ENCODE measurements at regions not wholly inside any gene's neighbourhood (a gene's known extent, or its start where the extent isn't known, plus 50 kb on each side); places are given as distances from the start of the nearest gene placed in this dataset.

DNA sequence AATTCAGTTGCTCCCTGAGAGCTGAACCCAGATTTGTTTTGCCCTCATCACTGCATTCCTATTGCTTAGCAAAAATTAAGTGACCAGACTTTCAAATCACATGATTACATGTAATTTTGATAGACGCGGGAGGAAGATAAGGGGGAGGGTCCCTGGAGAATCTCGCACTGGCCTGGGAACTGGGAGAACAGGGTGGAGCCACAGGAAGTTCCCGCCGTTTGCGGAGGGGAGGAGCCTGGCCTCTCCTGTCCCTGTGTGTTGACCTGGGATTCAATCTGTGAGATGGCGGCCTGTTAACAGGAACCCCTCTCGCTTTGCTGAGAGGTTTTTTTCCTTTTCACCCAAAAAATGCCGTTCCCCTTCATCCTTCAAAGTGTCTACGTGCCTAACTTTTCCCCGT, 142.9 kb upstream of the OR13F1 start (continued):
- TF ChIP-seq, protein P1, sequence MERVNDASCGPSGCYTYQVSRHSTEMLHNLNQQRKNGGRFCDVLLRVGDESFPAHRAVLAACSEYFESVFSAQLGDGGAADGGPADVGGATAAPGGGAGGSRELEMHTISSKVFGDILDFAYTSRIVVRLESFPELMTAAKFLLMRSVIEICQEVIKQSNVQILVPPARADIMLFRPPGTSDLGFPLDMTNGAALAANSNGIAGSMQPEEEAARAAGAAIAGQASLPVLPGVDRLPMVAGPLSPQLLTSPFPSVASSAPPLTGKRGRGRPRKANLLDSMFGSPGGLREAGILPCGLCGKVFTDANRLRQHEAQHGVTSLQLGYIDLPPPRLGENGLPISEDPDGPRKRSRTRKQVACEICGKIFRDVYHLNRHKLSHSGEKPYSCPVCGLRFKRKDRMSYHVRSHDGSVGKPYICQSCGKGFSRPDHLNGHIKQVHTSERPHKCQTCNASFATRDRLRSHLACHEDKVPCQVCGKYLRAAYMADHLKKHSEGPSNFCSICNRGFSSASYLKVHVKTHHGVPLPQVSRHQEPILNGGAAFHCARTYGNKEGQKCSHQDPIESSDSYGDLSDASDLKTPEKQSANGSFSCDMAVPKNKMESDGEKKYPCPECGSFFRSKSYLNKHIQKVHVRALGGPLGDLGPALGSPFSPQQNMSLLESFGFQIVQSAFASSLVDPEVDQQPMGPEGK (CRISPR knock-in tag; IDR thresholded peaks at IDR 0.05) = no peak
- TF ChIP-seq TERF1 (CRISPR knock-in tag; IDR thresholded peaks at IDR 0.05) = no peak
- no peak for TF ChIP-seq ZNF441 (CRISPR knock-in tag; IDR thresholded peaks at IDR 0.05; ENCODE audit: borderline replicate concordance)
- no peak for TF ChIP-seq PITX1 (CRISPR knock-in tag; IDR thresholded peaks at IDR 0.05)
- TF ChIP-seq TCF7L2 (IDR thresholded peaks at IDR 0.05; ENCODE audit: low read depth, low read length) = no peak
- no peak for TF ChIP-seq ZNF362 (CRISPR knock-in tag; IDR thresholded peaks at IDR 0.05; ENCODE audit: borderline replicate concordance)
- TF ChIP-seq ZBTB44 (CRISPR knock-in tag; IDR thresholded peaks at IDR 0.05) = no peak
- no peak for TF ChIP-seq TOE1 (CRISPR knock-in tag; IDR thresholded peaks at IDR 0.05)
- no peak for TF ChIP-seq ZNF660 (CRISPR knock-in tag; IDR thresholded peaks at IDR 0.05; ENCODE audit: borderline replicate concordance, low read depth)
- no peak for TF ChIP-seq HMG20A (CRISPR knock-in tag; IDR thresholded peaks at IDR 0.05; ENCODE audit: borderline replicate concordance)
- TF ChIP-seq HNF4G (IDR thresholded peaks at IDR 0.05; ENCODE audit: borderline replicate concordance, low read depth, low read length) = no peak
- no peak for TF ChIP-seq HNF4G (CRISPR knock-in tag; IDR thresholded peaks at IDR 0.05; ENCODE audit: borderline replicate concordance, low read depth)
